Neural cell (in vitro differentiated cells): ENCODE measurements at regions not wholly inside any gene's neighbourhood (a gene's known extent, or its start where the extent isn't known, plus 50 kb on each side); places are given as distances from the start of the nearest gene placed in this dataset.

Experiments
- H2AFZ ChIP-seq: fragments of 200-600, 300-800 bp; sonication (generic), shearing (Covaris generic); 2 replicates; pipeline ENCODE4 v1.6.0; 2014; ENCODE audit warnings: low read depth, mild to moderate bottlenecking, antibody characterized with exemption, low read length, moderate library complexity
- H3F3A ChIP-seq: fragments of 200-600 bp; shearing (Covaris generic); 2 replicates; pipeline ENCODE4 v1.6.1; 2016; ENCODE audit warnings: mild to moderate bottlenecking, moderate library complexity, mixed read lengths, antibody characterized with exemption, low read length; ENCODE audit not compliant: insufficient read depth, poor library complexity, severe bottlenecking
- H3K27ac ChIP-seq: fragments of 200-600, 300-800 bp; sonication (generic), shearing (Covaris generic); 2 replicates; pipeline ENCODE4 v1.5.1; 2014; ENCODE audit warnings: mild to moderate bottlenecking, low read length, moderate library complexity
- H3K27me3 ChIP-seq: fragments of 300-800, 200-600 bp; sonication (generic), shearing (Covaris generic); 2 replicates; pipeline ENCODE4 v1.6.0; 2014; ENCODE audit warnings: mild to moderate bottlenecking, low read depth, low read length, moderate library complexity; ENCODE audit not compliant: insufficient read depth
- H3K36me3 ChIP-seq: fragments of 300-800, 200-600 bp; sonication (generic), shearing (Covaris generic); 2 replicates; pipeline ENCODE4 v1.5.1; 2014; ENCODE audit warnings: mild to moderate bottlenecking, antibody characterized with exemption, low read length, moderate library complexity; ENCODE audit not compliant: insufficient read depth
- H3K4me2 ChIP-seq: fragments of 300-800, 200-600 bp; sonication (generic), shearing (Covaris generic); 2 replicates; pipeline ENCODE4 v1.6.0; 2014; ENCODE audit warnings: mild to moderate bottlenecking, low read length
- H3K4me3 ChIP-seq: fragments of 300-800, 200-600 bp; sonication (generic), shearing (Covaris generic); 2 replicates; pipeline ENCODE4 v1.5.1; 2014; ENCODE audit warnings: mild to moderate bottlenecking, low read length, moderate library complexity
- H3K79me2 ChIP-seq: fragments of 200-600 bp; shearing (Covaris generic); replicated peaks from 2 replicates; pipeline ENCODE4 v1.6.0; 2014; ENCODE audit warnings: mild to moderate bottlenecking, low read length, moderate library complexity; ENCODE audit not compliant: insufficient read depth
- H3K9ac ChIP-seq: fragments of 300-800, 200-600 bp; sonication (generic), shearing (Covaris generic); 2 replicates; pipeline ENCODE4 v1.6.1; 2016; ENCODE audit warnings: mild to moderate bottlenecking, low read length, mixed read lengths
- H3K9me2 ChIP-seq: fragments of 200-600 bp; shearing (Covaris generic); 2 replicates; pipeline ENCODE4 v1.6.1; 2016; ENCODE audit warnings: mild to moderate bottlenecking, low read length, mixed read lengths; ENCODE audit not compliant: insufficient read depth
- H3K9me3 ChIP-seq: fragments of 200-600, 300-800 bp; sonication (generic), shearing (Covaris generic); 2 replicates; pipeline ENCODE4 v1.6.1; 2016; ENCODE audit warnings: mild to moderate bottlenecking, mixed run types, low read length, moderate library complexity, mixed read lengths
- H4K20me1 ChIP-seq: fragments of 200-600 bp; shearing (Covaris generic); 2 replicates; pipeline ENCODE4 v1.6.1; 2016; ENCODE audit warnings: mild to moderate bottlenecking, mixed run types; ENCODE audit not compliant: insufficient read depth
- EP300 ChIP-seq: fragments of 450-650 bp; conservative IDR thresholded peaks from 2 replicates; pipeline ENCODE4 v1.6.1; 2014; ENCODE audit warnings: antibody characterized with exemption, mild to moderate bottlenecking, moderate library complexity; ENCODE audit not compliant: poor library complexity, severe bottlenecking
- EZH2 ChIP-seq: fragments of 200-600, 300-800 bp; shearing (Covaris generic), sonication (generic); IDR thresholded peaks from 2 replicates; pipeline ENCODE4 v1.6.1; 2014; ENCODE audit warnings: antibody characterized with exemption, low read length, borderline replicate concordance, mild to moderate bottlenecking; ENCODE audit not compliant: insufficient read depth, poor library complexity, severe bottlenecking
- MXI1 ChIP-seq: fragments of 450-650 bp; conservative IDR thresholded peaks from 2 replicates; pipeline ENCODE4 v1.6.1; 2014; ENCODE audit warnings: antibody characterized with exemption, mild to moderate bottlenecking; ENCODE audit not compliant: poor library complexity, severe bottlenecking
- POLR2AphosphoS5 ChIP-seq: IDR thresholded peaks from 2 replicates; pipeline ENCODE4 v1.6.1; 2012
- RAD21 ChIP-seq: fragments of 450-650 bp; conservative IDR thresholded peaks from 2 replicates; pipeline ENCODE4 v1.6.1; 2014; ENCODE audit warnings: antibody characterized with exemption, mild to moderate bottlenecking, moderate library complexity
- SMC3 ChIP-seq: fragments of 450-650 bp; conservative IDR thresholded peaks from 2 replicates; pipeline ENCODE4 v1.6.1; 2014; ENCODE audit warnings: antibody characterized with exemption, mild to moderate bottlenecking, moderate library complexity; ENCODE audit not compliant: poor library complexity
- TAF1 ChIP-seq: IDR thresholded peaks from 2 replicates; pipeline ENCODE4 v1.6.1; 2012; ENCODE audit warnings: low read depth
- TF ChIP-seq, protein P1 (sequence below): IDR thresholded peaks from 2 replicates; pipeline ENCODE4 v1.6.1; 2012; ENCODE audit warnings: borderline replicate concordance
- TF ChIP-seq, protein P2 (sequence below): fragments of 450-650 bp; IDR thresholded peaks from 2 replicates; pipeline ENCODE4 v1.5.1; 2014; ENCODE audit warnings: antibody characterized with exemption, mild to moderate bottlenecking, moderate library complexity; ENCODE audit not compliant: poor library complexity, severe bottlenecking

DNA sequence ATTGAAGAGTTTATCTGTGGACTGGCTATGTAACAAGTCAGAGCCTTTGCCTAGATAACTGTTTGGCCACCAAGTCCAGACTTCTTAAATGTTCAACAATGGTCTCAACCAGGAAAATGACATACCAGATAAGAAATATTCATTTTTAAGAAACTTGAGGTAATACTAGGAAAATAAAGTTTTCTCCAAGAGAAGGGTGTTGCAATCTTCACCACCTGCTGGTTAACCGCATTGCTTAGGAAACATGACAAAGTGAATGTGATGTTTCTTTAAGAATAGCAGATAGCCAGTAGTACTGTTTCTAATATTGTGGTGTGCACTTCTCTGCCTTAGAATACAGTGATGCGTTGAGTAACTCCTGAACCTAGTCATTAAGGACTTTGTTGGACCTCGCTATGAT is 321.5 kb upstream of the CADM2 start:
- no peak overlapping the region for H3K9ac ChIP-seq
- H2AFZ ChIP-seq, result no peak overlapping the region
- no peaks in the 10 kb centered on the region for H3K36me3 ChIP-seq

DNA sequence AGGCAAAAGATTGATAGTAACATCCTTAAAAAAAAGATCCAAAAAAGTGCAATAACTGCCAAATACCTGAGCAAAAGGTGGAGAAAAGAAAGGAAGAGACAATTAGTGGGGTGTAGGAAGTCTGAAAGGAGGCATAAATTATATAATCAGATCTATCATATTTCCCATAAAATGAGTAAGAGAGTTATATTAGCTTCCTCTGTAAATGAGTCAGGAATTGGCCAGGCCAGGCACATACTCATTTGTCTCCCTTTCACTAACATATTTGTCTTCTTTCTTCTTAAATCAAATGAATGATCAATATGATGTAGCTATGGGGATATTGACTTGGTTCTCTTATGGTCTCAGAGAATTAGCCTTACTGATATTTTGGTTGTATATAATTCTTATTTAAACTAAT is 292.3 kb upstream of the CADM2 start:
- Histone ChIP-seq H3K36me3 (no peaks in the 10 kb centered on the region), H3K27me3 (no peaks in the 10 kb centered on the region), H4K20me1 (no peaks in the 10 kb centered on the region), H3K79me2 (no peaks in the 10 kb centered on the region), H3K9ac (no peak overlapping the region), H3K27ac (no peak overlapping the region), H3K4me2 (no peak overlapping the region), H3K9me3 (no peaks in the 10 kb centered on the region), H3K9me2 (no peaks in the 10 kb centered on the region), H3K4me3 (no peak overlapping the region), H2AFZ (no peak overlapping the region), H3F3A (no peaks in the 10 kb centered on the region)
- TF ChIP-seq, protein P1, sequence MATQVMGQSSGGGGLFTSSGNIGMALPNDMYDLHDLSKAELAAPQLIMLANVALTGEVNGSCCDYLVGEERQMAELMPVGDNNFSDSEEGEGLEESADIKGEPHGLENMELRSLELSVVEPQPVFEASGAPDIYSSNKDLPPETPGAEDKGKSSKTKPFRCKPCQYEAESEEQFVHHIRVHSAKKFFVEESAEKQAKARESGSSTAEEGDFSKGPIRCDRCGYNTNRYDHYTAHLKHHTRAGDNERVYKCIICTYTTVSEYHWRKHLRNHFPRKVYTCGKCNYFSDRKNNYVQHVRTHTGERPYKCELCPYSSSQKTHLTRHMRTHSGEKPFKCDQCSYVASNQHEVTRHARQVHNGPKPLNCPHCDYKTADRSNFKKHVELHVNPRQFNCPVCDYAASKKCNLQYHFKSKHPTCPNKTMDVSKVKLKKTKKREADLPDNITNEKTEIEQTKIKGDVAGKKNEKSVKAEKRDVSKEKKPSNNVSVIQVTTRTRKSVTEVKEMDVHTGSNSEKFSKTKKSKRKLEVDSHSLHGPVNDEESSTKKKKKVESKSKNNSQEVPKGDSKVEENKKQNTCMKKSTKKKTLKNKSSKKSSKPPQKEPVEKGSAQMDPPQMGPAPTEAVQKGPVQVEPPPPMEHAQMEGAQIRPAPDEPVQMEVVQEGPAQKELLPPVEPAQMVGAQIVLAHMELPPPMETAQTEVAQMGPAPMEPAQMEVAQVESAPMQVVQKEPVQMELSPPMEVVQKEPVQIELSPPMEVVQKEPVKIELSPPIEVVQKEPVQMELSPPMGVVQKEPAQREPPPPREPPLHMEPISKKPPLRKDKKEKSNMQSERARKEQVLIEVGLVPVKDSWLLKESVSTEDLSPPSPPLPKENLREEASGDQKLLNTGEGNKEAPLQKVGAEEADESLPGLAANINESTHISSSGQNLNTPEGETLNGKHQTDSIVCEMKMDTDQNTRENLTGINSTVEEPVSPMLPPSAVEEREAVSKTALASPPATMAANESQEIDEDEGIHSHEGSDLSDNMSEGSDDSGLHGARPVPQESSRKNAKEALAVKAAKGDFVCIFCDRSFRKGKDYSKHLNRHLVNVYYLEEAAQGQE, result no peak
- TF ChIP-seq RAD21 (no peak), EZH2 (no peak), TAF1 (no peak), MXI1 (no peak), SMC3 (no peak), POLR2AphosphoS5 (no peak)
- TF ChIP-seq, protein P2, sequence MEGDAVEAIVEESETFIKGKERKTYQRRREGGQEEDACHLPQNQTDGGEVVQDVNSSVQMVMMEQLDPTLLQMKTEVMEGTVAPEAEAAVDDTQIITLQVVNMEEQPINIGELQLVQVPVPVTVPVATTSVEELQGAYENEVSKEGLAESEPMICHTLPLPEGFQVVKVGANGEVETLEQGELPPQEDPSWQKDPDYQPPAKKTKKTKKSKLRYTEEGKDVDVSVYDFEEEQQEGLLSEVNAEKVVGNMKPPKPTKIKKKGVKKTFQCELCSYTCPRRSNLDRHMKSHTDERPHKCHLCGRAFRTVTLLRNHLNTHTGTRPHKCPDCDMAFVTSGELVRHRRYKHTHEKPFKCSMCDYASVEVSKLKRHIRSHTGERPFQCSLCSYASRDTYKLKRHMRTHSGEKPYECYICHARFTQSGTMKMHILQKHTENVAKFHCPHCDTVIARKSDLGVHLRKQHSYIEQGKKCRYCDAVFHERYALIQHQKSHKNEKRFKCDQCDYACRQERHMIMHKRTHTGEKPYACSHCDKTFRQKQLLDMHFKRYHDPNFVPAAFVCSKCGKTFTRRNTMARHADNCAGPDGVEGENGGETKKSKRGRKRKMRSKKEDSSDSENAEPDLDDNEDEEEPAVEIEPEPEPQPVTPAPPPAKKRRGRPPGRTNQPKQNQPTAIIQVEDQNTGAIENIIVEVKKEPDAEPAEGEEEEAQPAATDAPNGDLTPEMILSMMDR, result no peak

More for the DNA sequence above, 321.5 kb upstream of the CADM2 start:
- no peaks in the 10 kb centered on the region for H4K20me1 ChIP-seq
- no peaks in the 10 kb centered on the region for H3F3A ChIP-seq
- no peak for TF ChIP-seq EZH2
- no peak for TF ChIP-seq SMC3
- no peak for TF ChIP-seq MXI1
- TF ChIP-seq, protein P2, result no peak
- TF ChIP-seq POLR2AphosphoS5, result no peak
- TF ChIP-seq TAF1, result no peak
- TF ChIP-seq EP300, result no peak
- TF ChIP-seq, protein P1, result no peak
- TF ChIP-seq RAD21, result no peak
- no peaks in the 10 kb centered on the region for H3K27me3 ChIP-seq
- no peak overlapping the region for H3K27ac ChIP-seq
- no peak overlapping the region for H3K4me2 ChIP-seq
- H3K9me3 ChIP-seq, result no peaks in the 10 kb centered on the region
- H3K79me2 ChIP-seq, result no peaks in the 10 kb centered on the region
- no peak overlapping the region for H3K4me3 ChIP-seq
- no peaks in the 10 kb centered on the region for H3K9me2 ChIP-seq
